GM12891 (cell line): ENCODE measurements at regions not wholly inside any gene's neighbourhood (a gene's known extent, or its start where the extent isn't known, plus 50 kb on each side); places are given as distances from the start of the nearest gene placed in this dataset.

Experiments
- POLR2A ChIP-seq: IDR thresholded peaks from 2 replicates; pipeline ENCODE4 v1.6.1; 2011; ENCODE audit warnings: low read depth, low read length, control low read depth
- POLR2AphosphoS5 ChIP-seq: IDR thresholded peaks from 2 replicates; pipeline ENCODE4 v1.6.1; 2011; ENCODE audit warnings: low read depth, low read length, control low read depth
- TAF1 ChIP-seq: IDR thresholded peaks from 2 replicates; pipeline ENCODE4 v1.6.1; 2011; ENCODE audit warnings: low read depth, low read length, control low read depth

- TF ChIP-seq POLR2AphosphoS5: no peak
- no peak for TF ChIP-seq TAF1
- no peak for TF ChIP-seq POLR2A
These were observed 77.0 kb upstream of the ZFAND5 start for GRCh38 chr9:72441848-72442607.
